Right atrium auricular region (tissue), 2 donors: ENCODE measurements at regions not wholly inside any gene's neighbourhood (a gene's known extent, or its start where the extent isn't known, plus 50 kb on each side); places are given as distances from the start of the nearest gene placed in this dataset.

Source experiments
- DNase-seq: peaks from one replicate; pipeline ENCODE4 v3.0.0-alpha.2; 2019; ENCODE audit warnings: low spot score
- H3K27ac ChIP-seq, 2 donors: fragments of 200-600 bp; sonication (generic); 1 replicate in 1 of 2; 2 replicates in 1 of 2; pipeline ENCODE4 v1.5.1; 2016 to 2019
- H3K27me3 ChIP-seq, 2 donors: fragments of 200-600 bp; sonication (generic); one replicate each; pipeline versions ENCODE4 v1.5.1 to v1.6.0; 2017 to 2019
- H3K36me3 ChIP-seq: fragments of 200-600 bp; sonication (generic); one replicate; pipeline ENCODE4 v1.5.1; 2016
- H3K4me1 ChIP-seq, 2 donors: fragments of 200-600 bp; sonication (generic); one replicate each; pipeline versions ENCODE4 v1.5.1 to v1.6.0; 2017 to 2019
- H3K4me3 ChIP-seq, 2 donors: fragments of 200-600 bp; sonication (generic); 1 replicate in 1 of 2; 2 replicates in 1 of 2; pipeline ENCODE4 v1.5.1; 2017 to 2019; ENCODE audit warnings: mild to moderate bottlenecking in 1 of 2, moderate library complexity in 1 of 2
- H3K9me3 ChIP-seq, 2 donors: fragments of 200-600 bp; sonication (generic); one replicate each; pipeline ENCODE4 v1.5.1; 2019
- TF ChIP-seq, protein P1 (sequence below), 2 donors: fragments of 200-600 bp; sonication (generic); IDR thresholded peaks; one replicate each; pipeline ENCODE4 v1.5.1; 2019; ENCODE audit warnings: antibody characterized with exemption in 2 of 2

DNA sequence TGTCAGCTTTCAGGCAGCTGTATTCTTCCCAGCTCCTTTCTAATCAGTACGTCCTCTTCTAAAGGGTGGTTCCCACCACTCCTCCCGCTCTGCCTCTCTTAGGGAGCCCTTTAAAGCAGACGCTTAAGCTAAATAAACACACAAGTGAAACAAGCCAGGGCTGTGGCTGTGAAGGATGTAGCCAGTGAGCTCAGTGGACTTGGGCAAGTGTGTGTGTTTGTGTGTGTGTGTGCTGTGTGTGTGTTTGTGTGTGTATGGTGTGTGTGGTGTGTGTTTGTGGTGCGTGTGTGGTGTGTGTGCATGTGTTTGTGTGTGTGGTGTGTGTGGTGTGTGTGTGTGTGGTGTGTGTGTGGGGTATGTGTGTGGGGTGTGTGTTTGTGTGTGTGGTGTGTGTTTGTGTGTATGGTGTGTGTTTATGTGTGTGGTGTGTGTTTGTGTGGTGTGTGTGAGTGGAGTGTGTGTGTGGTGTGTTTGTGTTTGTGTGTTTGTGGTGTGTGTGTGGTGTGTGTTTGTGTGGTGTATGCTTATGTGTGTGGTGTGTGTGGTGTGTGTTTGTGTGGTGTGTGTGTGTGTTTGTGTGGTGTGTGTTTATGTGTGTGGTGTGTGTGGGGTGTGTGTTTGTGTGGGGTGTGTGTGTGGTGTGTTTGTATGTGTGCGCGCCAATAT, 283.3 kb downstream of the PTTG2 start:
- TF ChIP-seq, protein P1, sequence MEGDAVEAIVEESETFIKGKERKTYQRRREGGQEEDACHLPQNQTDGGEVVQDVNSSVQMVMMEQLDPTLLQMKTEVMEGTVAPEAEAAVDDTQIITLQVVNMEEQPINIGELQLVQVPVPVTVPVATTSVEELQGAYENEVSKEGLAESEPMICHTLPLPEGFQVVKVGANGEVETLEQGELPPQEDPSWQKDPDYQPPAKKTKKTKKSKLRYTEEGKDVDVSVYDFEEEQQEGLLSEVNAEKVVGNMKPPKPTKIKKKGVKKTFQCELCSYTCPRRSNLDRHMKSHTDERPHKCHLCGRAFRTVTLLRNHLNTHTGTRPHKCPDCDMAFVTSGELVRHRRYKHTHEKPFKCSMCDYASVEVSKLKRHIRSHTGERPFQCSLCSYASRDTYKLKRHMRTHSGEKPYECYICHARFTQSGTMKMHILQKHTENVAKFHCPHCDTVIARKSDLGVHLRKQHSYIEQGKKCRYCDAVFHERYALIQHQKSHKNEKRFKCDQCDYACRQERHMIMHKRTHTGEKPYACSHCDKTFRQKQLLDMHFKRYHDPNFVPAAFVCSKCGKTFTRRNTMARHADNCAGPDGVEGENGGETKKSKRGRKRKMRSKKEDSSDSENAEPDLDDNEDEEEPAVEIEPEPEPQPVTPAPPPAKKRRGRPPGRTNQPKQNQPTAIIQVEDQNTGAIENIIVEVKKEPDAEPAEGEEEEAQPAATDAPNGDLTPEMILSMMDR (IDR thresholded peaks at IDR 0.05), result no peak
- Histone ChIP-seq H3K4me1 (no peaks in the 10 kb centered on the region), H3K27me3 (no peaks in the 10 kb centered on the region), H3K4me3 (no peak overlapping the region), H3K9me3 (no peaks in the 10 kb centered on the region), H3K27ac (no peak overlapping the region), H3K36me3 (no peaks in the 10 kb centered on the region)
- no peak for DNase-seq

DNA sequence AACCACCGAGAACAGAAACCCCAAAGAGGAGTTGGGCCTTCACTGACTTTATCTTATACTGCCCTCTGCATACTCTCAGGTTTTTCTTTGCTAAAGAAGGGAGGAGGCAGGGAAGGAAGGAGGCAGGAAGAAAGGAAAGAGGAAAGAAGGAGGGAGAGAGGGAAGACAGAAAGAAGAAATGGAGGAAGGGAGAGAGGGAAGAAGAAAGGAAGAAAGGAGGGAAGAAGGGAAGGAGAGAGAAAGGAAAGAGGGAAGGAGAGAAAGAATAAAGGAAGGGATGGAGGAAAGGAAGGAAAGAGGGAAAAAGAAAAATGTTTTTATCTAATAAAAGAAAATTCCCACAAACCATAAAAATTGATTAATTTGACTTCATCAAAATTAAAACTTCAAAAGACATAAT, 294.6 kb downstream of the PTTG2 start:
- H3K27ac ChIP-seq, result no peak overlapping the region
- DNase-seq, result no peak
- no peaks in the 10 kb centered on the region for H3K36me3 ChIP-seq
- no peaks in the 10 kb centered on the region for H3K4me1 ChIP-seq
- TF ChIP-seq, protein P1 (IDR thresholded peaks at IDR 0.05), result no peak
- peaks cover 0 to 10% of the 10 kb centered on the region in 2 donors for H3K9me3 ChIP-seq
- H3K4me3 ChIP-seq, result no peak overlapping the region
- no peaks in the 10 kb centered on the region for H3K27me3 ChIP-seq

DNA sequence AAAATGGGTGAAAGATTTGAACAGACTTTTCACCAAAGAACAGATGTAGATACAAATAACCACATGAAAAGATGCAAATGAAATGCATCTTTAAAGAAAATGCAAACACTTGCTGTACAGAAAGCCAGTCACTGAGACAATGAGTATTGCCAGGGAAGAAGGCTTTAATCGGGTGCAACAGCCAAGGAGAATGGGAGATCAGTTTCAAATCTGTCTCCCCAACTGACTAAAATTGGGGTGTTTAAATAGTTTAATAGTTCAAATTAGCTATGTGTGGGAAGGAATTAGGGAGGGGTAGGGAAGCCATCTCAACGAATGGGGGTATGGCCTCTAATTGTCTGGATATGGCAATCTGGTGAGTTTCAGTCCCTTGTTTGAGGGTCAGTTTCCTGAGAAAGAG, 295.4 kb downstream of the PTTG2 start:
- no peak overlapping the region for H3K27ac ChIP-seq
- H3K36me3 ChIP-seq, result no peaks in the 10 kb centered on the region
- H3K4me1 ChIP-seq, result no peaks in the 10 kb centered on the region
- peaks cover 0 to 2% of the 10 kb centered on the region in 2 donors for H3K9me3 ChIP-seq
- no peaks in the 10 kb centered on the region for H3K27me3 ChIP-seq
- no peak for DNase-seq
- H3K4me3 ChIP-seq, result no peak overlapping the region
- TF ChIP-seq, protein P1 (IDR thresholded peaks at IDR 0.05), result no peak

DNA sequence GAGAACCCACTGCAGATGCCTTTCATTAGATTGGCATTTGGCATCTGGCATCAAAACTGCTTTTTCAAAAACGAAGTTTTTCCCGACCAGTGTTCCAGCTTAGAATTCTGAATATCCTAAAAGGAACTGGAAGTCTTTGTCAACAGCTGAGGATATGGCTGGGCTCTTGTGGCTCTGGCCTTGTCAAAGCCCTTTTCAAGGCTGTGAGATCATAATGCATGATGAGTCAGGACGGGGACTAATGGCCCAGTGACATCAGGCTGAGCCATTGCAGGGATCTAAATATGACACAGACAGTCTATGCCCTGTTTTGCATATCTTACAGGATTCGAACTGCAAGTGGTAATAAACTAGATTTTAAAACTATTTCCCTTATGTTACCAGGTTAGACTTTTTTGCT, 306.4 kb downstream of the PTTG2 start:
- H3K27me3 ChIP-seq, result no peaks in the 10 kb centered on the region
- H3K27ac ChIP-seq, result no peak overlapping the region
- TF ChIP-seq, protein P1 (IDR thresholded peaks at IDR 0.05), result no peak

DNA sequence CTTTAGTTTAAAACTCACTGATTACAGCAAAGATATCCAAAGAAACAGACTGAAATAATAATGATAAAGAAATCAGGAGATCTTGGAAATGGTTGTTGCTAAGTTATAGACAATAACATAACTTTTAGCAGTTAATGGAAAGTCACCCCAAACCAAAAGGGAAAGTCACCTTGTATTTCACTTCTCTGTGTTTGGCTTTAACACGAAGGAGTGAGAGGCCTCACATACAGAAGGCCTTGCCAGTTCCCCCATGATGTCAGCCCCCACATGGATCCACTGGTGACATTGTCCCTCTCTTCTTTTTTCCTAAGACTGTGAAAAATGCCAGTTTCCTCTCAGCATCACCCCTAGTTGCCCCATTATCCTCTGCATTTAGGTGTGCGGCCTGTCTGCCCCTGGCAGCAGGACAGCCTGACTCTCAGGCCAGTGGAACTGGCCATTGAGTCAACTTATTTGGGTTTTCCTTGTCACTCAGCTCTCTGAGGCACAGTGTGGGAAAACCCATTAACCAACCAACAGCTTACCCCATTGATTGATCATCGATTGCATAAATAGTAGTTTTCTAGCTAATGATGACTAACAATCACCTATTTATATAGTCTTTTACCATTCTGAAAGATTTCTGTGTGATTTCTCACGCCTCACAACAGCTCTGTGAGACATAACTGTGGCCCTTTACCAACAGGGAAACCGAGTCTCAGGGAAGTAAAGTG, 308.1 kb downstream of the PTTG2 start:
- H3K9me3 ChIP-seq, result no peaks in the 10 kb centered on the region

More for the DNA sequence above, 306.4 kb downstream of the PTTG2 start:
- H3K4me1 ChIP-seq, result no peaks in the 10 kb centered on the region
- H3K9me3 ChIP-seq, result no peaks in the 10 kb centered on the region
- H3K4me3 ChIP-seq, result no peak overlapping the region
- DNase-seq, result no peak
- no peaks in the 10 kb centered on the region for H3K36me3 ChIP-seq

More for the DNA sequence above, 308.1 kb downstream of the PTTG2 start:
- Histone ChIP-seq H3K4me3 (no peak overlapping the region), H3K27me3 (no peaks in the 10 kb centered on the region), H3K36me3 (no peaks in the 10 kb centered on the region), H3K27ac (no peak overlapping the region), H3K4me1 (no peaks in the 10 kb centered on the region)
- TF ChIP-seq, protein P1 (IDR thresholded peaks at IDR 0.05), result no peak
- no peak for DNase-seq
